ENCODE measurements at regions not wholly inside any gene's neighbourhood (a gene's known extent, or its start where the extent isn't known, plus 50 kb on each side); places are given as distances from the start of the nearest gene placed in this dataset.

- no peaks in the 10 kb centered on the region for H3K4me1 ChIP-seq (ENCODE audit: low read depth)
- no peak overlapping the region for H3K27ac ChIP-seq
- TF ChIP-seq, protein P1, sequence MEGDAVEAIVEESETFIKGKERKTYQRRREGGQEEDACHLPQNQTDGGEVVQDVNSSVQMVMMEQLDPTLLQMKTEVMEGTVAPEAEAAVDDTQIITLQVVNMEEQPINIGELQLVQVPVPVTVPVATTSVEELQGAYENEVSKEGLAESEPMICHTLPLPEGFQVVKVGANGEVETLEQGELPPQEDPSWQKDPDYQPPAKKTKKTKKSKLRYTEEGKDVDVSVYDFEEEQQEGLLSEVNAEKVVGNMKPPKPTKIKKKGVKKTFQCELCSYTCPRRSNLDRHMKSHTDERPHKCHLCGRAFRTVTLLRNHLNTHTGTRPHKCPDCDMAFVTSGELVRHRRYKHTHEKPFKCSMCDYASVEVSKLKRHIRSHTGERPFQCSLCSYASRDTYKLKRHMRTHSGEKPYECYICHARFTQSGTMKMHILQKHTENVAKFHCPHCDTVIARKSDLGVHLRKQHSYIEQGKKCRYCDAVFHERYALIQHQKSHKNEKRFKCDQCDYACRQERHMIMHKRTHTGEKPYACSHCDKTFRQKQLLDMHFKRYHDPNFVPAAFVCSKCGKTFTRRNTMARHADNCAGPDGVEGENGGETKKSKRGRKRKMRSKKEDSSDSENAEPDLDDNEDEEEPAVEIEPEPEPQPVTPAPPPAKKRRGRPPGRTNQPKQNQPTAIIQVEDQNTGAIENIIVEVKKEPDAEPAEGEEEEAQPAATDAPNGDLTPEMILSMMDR (IDR thresholded peaks at IDR 0.05; ENCODE audit: low read depth, low read length): no peak
- H3K27me3 ChIP-seq: no peaks in the 10 kb centered on the region
- no peak for DNase-seq (ENCODE audit: low read depth in 1 of 2, low spot score in 1 of 2)
- H3K36me3 ChIP-seq: no peaks in the 10 kb centered on the region
- no peaks in the 10 kb centered on the region for H3K9me3 ChIP-seq (ENCODE audit: low read depth)
- H3K4me3 ChIP-seq: no peak overlapping the region
Measured at GRCh38 chr4:37040816-37041215, 203.7 kb upstream of the NWD2 start.

GRCh38 chr4:37043342-37043741 lies 201.2 kb upstream of the NWD2 start:
- H3K4me1 ChIP-seq (ENCODE audit: low read depth): no peaks in the 10 kb centered on the region
- H3K27me3 ChIP-seq: no peaks in the 10 kb centered on the region
- no peak overlapping the region for H3K27ac ChIP-seq
- TF ChIP-seq, protein P1 (IDR thresholded peaks at IDR 0.05; ENCODE audit: low read depth, low read length): no peak
- no peaks in the 10 kb centered on the region for H3K9me3 ChIP-seq (ENCODE audit: low read depth)
- DNase-seq (ENCODE audit: low read depth in 1 of 2, low spot score in 1 of 2): no peak
- no peak overlapping the region for H3K4me3 ChIP-seq
- H3K36me3 ChIP-seq: no peaks in the 10 kb centered on the region

GRCh38 chr4:37051111-37051510 lies 193.4 kb upstream of the NWD2 start:
- Histone ChIP-seq H3K36me3 (no peaks in the 10 kb centered on the region), H3K27me3 (no peaks in the 10 kb centered on the region), H3K4me1 (ENCODE audit: low read depth) (peaks cover 6% of the 10 kb centered on the region), H3K4me3 (no peak overlapping the region), H3K27ac (no peak overlapping the region), H3K9me3 (ENCODE audit: low read depth) (no peaks in the 10 kb centered on the region)
- DNase-seq (ENCODE audit: low read depth in 1 of 2, low spot score in 1 of 2): no peak
- TF ChIP-seq, protein P1 (IDR thresholded peaks at IDR 0.05; ENCODE audit: low read depth, low read length): no peak

GRCh38 chr4:37051866-37052265 lies 192.7 kb upstream of the NWD2 start:
- H3K36me3 ChIP-seq: no peaks in the 10 kb centered on the region
- no peak overlapping the region for H3K4me3 ChIP-seq
- no peaks in the 10 kb centered on the region for H3K27me3 ChIP-seq
- no peaks in the 10 kb centered on the region for H3K9me3 ChIP-seq (ENCODE audit: low read depth)
- peaks cover 6% of the 10 kb centered on the region for H3K4me1 ChIP-seq (ENCODE audit: low read depth)
- TF ChIP-seq, protein P1 (IDR thresholded peaks at IDR 0.05; ENCODE audit: low read depth, low read length): no peak
- H3K27ac ChIP-seq: no peak overlapping the region
- DNase-seq (ENCODE audit: low read depth in 1 of 2, low spot score in 1 of 2): no peak

DNA sequence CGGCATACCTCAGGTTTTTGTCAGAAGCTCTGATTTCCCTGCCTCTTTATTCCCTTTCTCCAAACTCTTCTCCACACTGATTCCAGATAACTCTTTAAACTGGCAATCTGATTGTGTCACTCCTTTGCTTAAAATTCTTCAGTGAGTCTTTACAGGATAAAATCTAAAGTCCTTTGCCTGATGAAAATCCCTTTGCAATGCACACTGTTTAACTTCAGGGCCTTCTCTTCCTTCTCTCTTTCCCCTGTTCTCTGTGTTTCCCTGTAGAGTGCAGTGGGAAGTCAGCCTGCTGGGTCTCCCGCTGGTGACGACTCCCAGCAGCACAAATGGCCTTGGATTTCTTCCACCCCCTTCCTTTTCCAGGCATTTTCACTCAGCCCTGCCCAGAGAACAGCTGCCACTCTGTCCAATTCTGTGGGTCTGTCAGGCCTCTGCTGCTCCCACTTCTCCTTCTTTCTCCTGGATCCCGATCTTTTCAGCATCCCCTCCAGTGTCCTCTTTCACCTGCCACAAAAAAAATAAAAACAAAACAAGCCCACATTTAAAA lies 189.9 kb upstream of the NWD2 start:
- no peaks in the 10 kb centered on the region for H3K27me3 ChIP-seq
- DNase-seq (ENCODE audit: low read depth in 1 of 2, low spot score in 1 of 2): peak in 1 of 2 donors; percentile 19
- no peaks in the 10 kb centered on the region for H3K36me3 ChIP-seq
- TF ChIP-seq, protein P1 (IDR thresholded peaks at IDR 0.05; ENCODE audit: low read depth, low read length): no peak
- H3K27ac ChIP-seq: no peak overlapping the region
- no peak overlapping the region for H3K4me3 ChIP-seq
- H3K9me3 ChIP-seq (ENCODE audit: low read depth): no peaks in the 10 kb centered on the region
- peaks cover 6% of the 10 kb centered on the region for H3K4me1 ChIP-seq (ENCODE audit: low read depth)

- H3K27ac ChIP-seq: no peak overlapping the region
- DNase-seq (ENCODE audit: low read depth in 1 of 2, low spot score in 1 of 2): no peak
- H3K36me3 ChIP-seq: no peaks in the 10 kb centered on the region
- no peaks in the 10 kb centered on the region for H3K27me3 ChIP-seq
- no peaks in the 10 kb centered on the region for H3K4me1 ChIP-seq (ENCODE audit: low read depth)
- H3K9me3 ChIP-seq (ENCODE audit: low read depth): no peaks in the 10 kb centered on the region
- TF ChIP-seq, protein P1 (IDR thresholded peaks at IDR 0.05; ENCODE audit: low read depth, low read length): no peak
- no peak overlapping the region for H3K4me3 ChIP-seq
Measured at GRCh38 chr4:37058826-37059225, 185.7 kb upstream of the NWD2 start.
